HG03025 (cell line): ENCODE measurements at regions not wholly inside any gene's neighbourhood (a gene's known extent, or its start where the extent isn't known, plus 50 kb on each side); places are given as distances from the start of the nearest gene placed in this dataset.
"Not testable (repeated sequence)": the region's sequence is repeated elsewhere in the genome, so short reads cannot be mapped to it uniquely, and the experiment has no call there.

Source experiments
- ATAC-seq: cut with Tn5 transposase; IDR thresholded peaks from one replicate; pipeline ENCODE4 v1.9.1; 2021; ENCODE audit warnings: mild to moderate bottlenecking, moderate library complexity; ENCODE audit not compliant: unreplicated experiment, low FRiP score

DNA sequence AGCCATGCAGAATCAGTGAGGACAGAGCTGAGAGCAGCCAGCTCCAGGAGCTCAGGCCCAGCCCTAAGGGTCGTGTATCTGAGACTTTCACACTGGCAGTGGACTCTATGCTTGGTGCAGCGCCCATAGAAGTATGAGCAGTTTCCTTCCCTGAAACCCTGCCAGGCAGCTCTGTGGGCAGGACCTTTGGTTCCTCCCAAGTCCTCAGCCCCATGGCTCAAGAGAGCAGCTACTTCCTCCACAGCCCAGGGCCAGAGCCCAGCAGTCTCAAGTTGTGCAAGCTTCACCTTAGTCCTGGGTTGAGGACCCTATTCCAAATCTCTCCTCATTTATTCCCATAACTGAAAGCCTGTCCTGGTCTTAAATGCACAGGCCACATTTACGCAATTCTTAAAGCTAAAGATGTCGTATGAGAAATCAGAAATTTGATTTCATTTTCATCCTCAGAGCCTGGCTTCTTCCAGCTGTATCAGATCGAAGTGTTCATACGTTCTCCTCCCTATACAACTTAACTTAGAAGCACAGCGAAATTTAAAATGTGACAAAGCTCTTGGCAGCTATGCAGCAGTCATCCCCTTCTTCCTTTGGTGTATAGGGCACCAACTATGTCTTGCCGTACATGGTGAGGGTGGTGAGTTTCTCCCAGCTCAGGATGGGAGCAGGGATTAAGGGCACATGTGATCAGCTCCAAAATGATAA lies 1337.1 kb downstream of the RPIA start:
- ATAC-seq, result not testable (repeated sequence)

DNA sequence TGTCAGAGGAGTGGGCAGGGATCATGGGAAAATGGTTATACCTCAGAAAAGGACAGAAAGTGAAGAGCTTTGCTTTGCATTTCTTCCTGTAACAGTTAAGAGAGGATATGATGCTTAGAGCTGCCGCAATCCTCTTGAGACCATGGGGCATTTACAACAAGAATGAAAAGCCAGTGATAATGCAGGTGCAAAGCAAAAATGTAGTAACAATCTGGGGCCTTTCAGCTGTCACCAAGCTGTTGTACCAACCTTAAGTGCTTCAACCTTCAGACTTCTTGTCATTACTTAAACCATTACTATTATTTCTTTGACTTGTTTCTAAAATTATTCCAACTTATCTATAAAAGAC lies 1337.6 kb downstream of the RPIA start:
- not testable (repeated sequence) for ATAC-seq

- ATAC-seq, result not testable (repeated sequence)
Measured at GRCh38 chr2:90032269-90032668, 1340.8 kb downstream of the RPIA start.

DNA sequence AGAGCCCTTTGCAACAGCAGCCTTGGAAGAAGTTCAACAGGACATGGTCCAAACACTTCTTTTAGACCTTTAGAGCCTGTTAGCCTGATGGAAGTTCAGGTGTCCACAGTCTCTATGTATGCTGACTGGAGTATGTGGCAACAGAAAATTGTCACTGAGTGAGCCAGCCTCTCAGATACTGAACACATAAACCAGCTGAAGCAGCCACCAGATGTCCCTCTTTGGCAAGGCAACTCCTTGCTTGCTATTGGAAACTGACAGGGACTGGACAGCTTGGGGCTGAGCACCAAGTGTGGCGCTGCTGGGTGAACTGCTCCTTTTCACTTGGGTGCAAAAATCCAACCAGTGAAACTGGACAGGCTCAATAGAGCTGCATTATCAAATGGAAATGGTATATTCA lies 1344.9 kb downstream of the RPIA start:
- ATAC-seq, result not testable (repeated sequence)

DNA sequence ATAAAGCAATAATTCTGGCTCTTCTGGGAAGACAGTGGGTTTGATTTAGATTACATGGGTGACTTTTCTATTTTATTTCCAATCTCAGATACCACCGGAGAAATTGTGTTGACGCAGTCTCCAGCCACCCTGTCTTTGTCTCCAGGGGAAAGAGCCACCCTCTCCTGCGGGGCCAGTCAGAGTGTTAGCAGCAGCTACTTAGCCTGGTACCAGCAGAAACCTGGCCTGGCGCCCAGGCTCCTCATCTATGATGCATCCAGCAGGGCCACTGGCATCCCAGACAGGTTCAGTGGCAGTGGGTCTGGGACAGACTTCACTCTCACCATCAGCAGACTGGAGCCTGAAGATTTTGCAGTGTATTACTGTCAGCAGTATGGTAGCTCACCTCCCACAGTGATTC lies 1347.6 kb downstream of the RPIA start:
- not testable (repeated sequence) for ATAC-seq

DNA sequence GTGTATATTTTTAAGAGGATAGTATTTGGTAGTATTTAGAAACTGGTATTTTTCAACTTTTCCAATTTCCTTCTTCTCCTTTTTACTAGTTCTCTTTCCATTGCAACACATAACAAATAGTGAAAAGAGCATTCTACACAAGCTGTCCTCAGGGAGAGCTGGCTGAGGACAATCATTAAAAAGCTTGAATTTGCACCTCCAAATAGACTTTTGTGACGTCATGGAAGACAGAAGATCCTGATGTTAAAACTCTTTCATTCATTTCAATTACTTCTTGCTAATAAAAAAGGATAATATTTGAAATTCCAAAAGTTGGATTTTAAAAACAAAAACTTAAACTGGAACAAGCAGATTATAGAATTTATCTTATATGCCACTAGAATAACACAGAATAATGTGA lies 1356.3 kb downstream of the RPIA start:
- not testable (repeated sequence) for ATAC-seq

GRCh38 chr2:90052113-90052631 lies 1360.7 kb downstream of the RPIA start:
- not testable (repeated sequence) for ATAC-seq

GRCh38 chr2:90069290-90069894 lies 1377.9 kb downstream of the RPIA start:
- no peak for ATAC-seq

GRCh38 chr2:90076311-90076710 lies 1384.8 kb downstream of the RPIA start:
- ATAC-seq, result no peak

- ATAC-seq, result no peak
Measured at GRCh38 chr2:90077948-90078347, 1386.5 kb downstream of the RPIA start.

- ATAC-seq, result no peak
Measured at GRCh38 chr2:90079374-90079773, 1387.9 kb downstream of the RPIA start.

GRCh38 chr2:90087792-90088191 lies 1396.3 kb downstream of the RPIA start:
- not testable (repeated sequence) for ATAC-seq

DNA sequence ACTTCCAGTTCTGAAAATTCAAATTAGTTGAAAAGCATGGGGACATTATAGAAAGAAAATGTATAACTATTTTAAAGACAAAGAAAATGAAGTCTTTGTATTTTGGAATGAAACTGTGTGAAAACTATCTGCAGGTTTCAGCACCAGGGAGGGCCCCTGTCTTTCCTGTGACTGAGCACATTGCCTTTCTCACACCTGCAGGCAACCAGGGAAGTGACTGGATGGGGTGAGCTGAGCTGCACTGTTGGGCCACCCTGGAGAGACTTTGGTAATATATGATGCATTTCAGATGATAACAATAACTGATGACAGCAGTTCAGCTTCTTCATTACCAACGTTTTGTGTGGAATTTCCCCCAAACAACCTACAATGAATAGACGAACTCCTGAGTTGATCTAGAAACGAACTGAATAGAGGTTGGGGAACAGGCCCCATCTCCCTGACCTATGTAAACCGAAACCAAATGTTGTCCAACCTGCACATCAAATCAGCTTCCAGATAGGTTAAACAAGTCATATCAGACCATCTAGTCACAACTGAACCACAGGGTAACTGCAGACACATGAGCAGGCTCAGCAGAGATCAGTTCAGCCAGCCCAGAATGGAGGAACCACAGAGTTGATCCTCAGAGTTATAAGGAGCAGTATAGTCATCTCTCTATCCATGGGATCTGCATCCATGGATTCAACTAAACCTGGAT lies 1402.2 kb downstream of the RPIA start:
- not testable (repeated sequence) for ATAC-seq

DNA sequence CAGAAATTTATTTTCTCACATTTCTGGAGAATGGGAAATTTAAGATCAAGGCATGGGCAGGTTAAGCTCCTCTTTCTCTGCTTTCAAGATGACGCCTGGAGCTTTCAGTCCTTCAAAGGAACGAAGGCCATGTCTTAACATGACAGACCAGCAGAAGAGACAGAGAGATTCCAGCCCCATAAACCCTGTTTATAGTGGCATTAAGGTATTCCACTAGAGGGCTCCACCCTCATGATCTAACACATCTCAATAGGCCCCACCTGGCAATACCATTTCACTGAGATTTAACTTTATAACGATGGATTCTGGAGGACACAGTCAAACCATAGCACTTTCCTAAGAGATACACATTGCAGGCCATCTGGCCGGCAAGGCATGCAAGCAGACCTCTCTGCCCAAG lies 1406.1 kb downstream of the RPIA start:
- ATAC-seq, result not testable (repeated sequence)

DNA sequence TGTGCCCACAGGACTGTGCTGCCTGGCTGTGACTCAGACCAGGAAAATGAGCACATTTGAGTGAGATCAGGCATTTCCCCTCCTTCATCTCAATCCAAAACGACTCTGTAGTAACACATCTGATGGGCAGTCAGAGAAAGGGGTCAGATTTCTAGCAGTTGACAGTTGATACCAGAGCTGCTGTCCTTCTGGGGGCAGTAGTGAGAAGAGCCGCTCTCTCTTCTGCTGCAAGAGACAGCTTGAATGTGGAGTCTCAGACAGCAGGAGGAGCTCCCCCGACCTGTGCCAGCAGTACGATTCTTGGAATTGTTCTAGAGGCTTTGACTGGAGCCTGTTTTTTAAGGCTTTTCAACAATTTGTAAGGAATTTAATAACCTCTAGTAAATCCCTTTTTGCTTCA lies 1413.7 kb downstream of the RPIA start:
- ATAC-seq, result not testable (repeated sequence)

DNA sequence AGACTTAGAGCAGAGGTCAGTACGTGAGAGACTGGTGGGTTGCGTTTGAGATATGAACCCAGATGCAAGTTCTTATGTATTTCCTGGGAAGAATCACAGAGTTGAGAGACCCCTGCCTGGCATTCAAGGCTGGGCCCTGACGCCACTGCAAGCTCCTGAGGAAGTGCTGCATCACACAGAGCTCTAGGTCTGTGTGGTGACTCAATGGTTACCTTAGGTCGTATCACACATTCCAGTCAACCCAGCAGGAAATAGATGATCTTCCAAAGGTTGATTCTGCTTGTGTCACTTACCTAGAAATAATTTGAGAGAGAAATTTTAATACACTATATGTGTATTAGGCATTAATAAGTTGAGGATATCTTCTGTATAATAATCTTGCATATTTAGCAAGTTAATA lies 1431.9 kb downstream of the RPIA start:
- not testable (repeated sequence) for ATAC-seq

GRCh38 chr2:90139046-90139445 lies 1447.6 kb downstream of the RPIA start:
- not testable (repeated sequence) for ATAC-seq

DNA sequence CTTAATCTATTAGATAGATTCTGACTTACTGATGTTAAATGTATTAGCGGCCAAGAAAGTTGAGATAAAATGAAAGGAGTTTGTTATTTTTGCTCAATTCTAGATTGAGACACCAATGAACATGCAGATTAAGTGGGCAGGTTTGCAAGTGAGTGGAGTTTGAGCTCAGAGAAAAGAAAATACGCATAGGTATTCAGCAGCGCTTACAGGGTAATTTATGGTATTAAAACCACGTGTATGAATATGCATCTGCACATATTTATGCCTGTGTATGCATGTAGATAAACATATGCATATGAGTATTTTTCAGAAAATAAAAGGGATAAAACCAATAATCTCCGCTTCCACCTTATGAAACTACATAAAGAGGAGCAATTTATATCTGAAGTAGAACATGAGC lies 1450.1 kb downstream of the RPIA start:
- not testable (repeated sequence) for ATAC-seq

DNA sequence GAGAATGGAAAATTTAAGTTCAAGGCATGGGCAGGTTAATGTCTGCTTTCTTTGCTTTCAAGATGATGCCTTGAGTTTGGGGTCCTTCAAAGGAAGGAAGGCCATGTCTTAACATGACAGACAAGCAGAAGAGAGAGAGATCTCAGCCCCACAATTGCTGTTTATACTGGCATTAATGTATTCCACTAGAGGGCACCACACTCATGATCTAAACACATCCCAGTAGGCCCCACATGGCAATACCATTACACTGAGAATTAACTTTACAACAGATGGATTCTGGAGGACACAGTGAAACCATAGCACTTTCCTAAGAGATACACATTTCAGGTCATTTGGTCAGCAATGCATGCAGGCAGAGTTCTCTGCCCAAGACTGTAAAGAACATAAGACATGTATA lies 1460.3 kb downstream of the RPIA start:
- not testable (repeated sequence) for ATAC-seq

DNA sequence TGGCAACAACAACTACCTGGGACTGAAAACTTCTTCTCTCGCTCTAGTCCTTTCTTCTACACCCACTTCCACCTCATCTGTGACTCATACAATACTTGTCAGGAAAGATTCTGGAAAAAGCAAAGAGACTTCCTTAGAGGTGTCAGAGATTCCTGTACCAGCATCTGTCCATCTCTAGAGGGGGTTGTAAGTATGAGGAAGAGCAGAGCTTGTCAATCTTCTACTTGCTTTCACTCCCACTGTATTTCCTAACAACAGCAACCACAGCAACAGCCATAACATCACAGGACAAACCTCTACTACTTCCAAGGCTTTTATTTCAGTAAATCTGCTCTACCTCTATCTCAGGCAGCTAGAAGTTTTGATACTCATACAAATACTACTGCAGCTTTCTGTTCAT lies 1479.5 kb downstream of the RPIA start:
- not testable (repeated sequence) for ATAC-seq

DNA sequence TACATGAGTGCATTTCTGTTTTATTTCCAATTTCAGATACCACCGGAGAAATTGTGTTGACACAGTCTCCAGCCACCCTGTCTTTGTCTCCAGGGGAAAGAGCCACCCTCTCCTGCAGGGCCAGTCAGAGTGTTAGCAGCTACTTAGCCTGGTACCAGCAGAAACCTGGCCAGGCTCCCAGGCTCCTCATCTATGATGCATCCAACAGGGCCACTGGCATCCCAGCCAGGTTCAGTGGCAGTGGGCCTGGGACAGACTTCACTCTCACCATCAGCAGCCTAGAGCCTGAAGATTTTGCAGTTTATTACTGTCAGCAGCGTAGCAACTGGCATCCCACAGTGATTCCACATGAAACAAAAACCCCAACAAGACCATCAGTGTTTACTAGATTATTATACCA lies 1481.6 kb downstream of the RPIA start:
- not testable (repeated sequence) for ATAC-seq
